ENCODE measurements at regions not wholly inside any gene's neighbourhood (a gene's known extent, or its start where the extent isn't known, plus 50 kb on each side); places are given as distances from the start of the nearest gene placed in this dataset.
A peak's percentile ranks its signal among the peaks of the same experiment; 100 is the strongest.

GRCh38 chr11:112513417-112513816, 252.8 kb upstream of the PLET1 start:
- no peak for DNase-seq (ENCODE audit: low read depth)

DNA sequence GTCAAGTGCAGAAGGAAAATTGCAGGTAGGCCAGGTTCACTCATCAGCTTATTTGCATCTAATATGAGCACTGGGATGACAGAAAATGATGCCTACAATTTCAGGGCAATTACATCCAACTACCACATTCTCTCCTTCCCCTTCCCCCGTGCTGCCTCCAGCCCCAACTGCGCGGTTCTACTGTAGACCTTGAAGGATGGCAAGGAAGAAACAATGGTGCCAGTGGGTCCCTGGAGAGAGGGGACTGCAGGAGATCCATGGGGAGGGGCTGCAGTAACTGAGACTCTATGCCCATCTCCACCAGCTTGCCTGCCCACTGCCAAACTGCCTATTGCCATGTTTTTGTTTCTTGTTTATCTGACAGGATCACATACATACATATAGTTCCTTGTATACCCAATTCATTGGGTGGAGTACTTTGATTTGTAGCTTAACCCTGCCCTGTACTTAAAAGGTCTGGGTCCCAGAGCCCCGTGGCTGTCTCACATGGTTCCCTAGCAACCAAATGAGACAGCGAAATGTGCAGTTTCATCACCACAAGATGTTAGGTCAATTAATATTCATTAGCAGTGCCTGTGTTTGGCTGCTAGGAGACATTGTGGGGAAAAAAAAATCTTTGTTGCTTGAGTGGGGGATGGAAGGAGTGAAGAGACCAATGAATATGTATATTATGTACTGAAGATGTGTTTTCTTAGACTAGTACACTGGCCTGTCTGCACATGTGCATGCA, 253.5 kb upstream of the PLET1 start:
- no peak for DNase-seq (ENCODE audit: low read depth)

GRCh38 chr11:112516261-112516660, 255.6 kb upstream of the PLET1 start:
- DNase-seq (ENCODE audit: low read depth), result no peak

- no peak for DNase-seq (ENCODE audit: low read depth)
Observed at GRCh38 chr11:112516755-112517154, 256.1 kb upstream of the PLET1 start.

DNA sequence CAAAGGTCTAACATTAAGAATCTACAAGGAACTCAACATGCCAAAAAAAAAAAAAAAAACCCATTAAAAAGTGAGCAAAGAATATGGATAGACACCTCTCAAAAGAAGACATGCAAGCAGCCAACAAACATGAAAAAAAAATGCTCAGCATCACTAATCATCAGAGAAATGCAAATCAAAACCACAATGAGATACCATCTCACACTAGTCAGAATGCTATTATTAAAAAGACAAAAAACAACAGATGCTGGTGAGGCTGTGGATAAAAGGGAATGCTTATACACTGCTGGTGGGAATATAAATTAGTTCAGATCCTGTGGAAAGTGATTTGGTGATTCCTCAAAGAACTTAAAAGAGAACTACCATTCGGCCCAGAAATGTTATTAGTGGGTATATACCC, 257.7 kb upstream of the PLET1 start:
- no peak for DNase-seq (ENCODE audit: low read depth)

- DNase-seq (ENCODE audit: low read depth), result no peak
Observed at GRCh38 chr11:112519751-112520150, 259.1 kb upstream of the PLET1 start.

DNA sequence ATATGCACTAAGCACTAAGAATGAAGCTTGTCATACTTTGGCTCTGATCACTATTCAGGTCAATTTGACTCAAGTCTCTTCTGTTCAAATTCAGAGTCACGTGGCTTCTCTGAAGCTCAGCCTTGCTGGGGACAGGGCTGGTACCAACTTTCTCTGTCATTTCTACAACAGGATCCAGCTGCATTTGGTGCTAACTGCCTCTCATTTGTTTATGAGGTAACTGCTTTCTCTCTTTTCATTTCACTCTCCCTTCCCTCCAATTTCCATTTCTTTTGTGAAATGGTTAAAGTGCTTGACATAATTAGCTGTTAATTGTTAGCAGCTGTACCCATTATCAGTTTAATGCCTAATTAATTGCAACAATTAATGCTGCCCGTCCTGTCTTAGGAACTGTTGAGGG, 259.7 kb upstream of the PLET1 start:
- no peak for DNase-seq (ENCODE audit: low read depth)

GRCh38 chr11:112522536-112522935, 261.9 kb upstream of the PLET1 start:
- DNase-seq (ENCODE audit: low read depth), result no peak

- no peak for DNase-seq (ENCODE audit: low read depth)
Observed at GRCh38 chr11:112523031-112523430, 262.4 kb upstream of the PLET1 start.

- DNase-seq (ENCODE audit: low read depth), result no peak
Observed at GRCh38 chr11:112523477-112523876, 262.8 kb upstream of the PLET1 start.

GRCh38 chr11:112523951-112524350, 263.3 kb upstream of the PLET1 start:
- DNase-seq (ENCODE audit: low read depth), result no peak

GRCh38 chr11:112524798-112525197, 264.1 kb upstream of the PLET1 start:
- DNase-seq (ENCODE audit: low read depth), result no peak

GRCh38 chr11:112525270-112525669, 264.6 kb upstream of the PLET1 start:
- no peak for DNase-seq (ENCODE audit: low read depth)

DNA sequence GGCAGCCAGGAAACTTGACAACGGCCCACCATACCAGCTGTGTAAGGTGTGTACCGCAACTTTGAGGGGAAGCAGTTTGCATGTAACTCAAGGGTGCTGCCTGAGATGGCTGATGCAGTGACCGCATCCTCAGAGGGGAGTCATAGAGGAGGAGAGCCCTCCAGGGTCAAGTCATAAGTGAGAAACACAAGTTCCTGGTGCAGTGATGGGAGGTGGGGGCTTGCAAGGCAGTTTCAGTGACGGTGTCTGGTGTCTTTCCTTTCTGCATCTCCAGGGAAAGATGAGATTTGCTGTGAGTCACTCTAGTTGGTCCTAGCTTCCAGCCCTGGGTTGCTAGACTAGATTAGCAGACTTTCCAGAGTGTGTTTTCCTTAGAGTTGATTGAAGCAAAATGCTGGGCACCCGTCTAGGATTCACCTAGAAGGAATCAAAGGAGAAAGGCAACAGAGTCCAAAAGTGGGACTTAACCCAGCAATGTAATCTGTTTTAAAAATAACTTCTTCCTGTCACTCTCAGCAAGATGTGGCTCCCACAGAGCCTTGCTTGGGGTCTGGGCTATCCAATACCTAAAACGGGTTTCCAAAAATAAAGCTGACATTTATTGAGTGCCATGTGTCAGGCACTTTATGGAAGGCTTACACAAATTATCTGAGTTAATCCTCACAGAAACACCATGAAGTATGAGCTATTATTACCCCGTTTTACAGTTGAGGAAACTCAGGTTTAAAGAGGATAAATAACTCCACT, 265.4 kb upstream of the PLET1 start:
- no peak for DNase-seq (ENCODE audit: low read depth)

DNA sequence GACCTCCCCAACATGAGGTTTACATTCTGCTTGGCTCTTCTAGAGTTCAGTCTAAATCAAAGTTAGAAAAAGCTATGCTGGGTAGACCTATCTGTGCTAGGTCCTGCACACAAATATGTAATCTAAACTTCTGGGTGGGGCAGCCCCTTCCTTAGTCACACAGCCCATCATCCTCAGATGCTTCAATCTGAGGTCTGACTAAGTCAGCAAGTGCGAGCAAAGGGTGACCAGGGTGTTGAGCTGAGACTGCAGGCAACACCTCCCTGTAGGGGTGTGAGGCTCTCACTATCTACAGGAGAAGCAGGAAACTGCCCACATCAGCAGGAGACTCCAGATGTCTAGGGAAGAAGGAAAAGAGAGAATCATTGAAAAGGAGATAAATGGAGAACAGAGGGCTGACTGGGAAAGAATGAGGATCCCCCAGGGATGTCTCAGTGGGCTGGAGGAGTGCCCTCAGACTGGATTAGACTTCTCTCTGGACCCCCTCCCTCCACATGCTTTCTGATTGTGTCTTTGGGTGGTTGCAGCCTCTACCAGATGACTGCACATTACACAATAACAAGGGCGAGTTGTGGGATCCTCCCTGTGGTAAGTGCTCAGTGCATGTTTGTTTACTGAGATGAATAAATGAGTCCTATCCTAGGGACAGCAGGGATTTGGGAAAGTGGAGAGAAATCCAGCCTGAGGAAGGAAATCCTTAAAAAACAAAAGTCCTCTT, 266.2 kb upstream of the PLET1 start:
- DNase-seq (ENCODE audit: low read depth), result no peak

GRCh38 chr11:112529071-112529470, 268.4 kb upstream of the PLET1 start:
- no peak for DNase-seq (ENCODE audit: low read depth)

DNA sequence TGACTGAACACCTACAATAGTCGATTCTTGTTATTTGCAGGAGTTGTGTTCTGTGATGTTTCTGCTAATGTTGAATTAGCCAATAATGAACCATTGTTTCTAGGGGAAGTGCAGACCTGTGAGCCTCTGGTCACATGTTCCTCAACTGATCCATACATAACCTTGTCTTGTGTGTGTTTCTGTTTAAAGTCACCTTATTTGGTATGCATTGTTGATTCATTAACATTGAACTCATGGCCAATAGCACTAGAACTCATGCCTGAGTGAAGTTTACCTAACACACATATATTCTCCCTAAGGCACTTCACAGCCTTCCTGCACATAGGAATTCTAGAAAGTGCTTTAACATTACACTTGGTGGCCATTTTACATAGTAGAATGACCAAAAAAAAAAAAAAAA, 271.8 kb upstream of the PLET1 start:
- DNase-seq (ENCODE audit: low read depth), result no peak

GRCh38 chr11:112533682-112534081, 273.0 kb upstream of the PLET1 start:
- no peak for DNase-seq (ENCODE audit: low read depth)

GRCh38 chr11:112534208-112534607, 273.5 kb upstream of the PLET1 start:
- no peak for DNase-seq (ENCODE audit: low read depth)

- DNase-seq (ENCODE audit: low read depth), result no peak
Observed at GRCh38 chr11:112537026-112537425, 276.4 kb upstream of the PLET1 start.

DNA sequence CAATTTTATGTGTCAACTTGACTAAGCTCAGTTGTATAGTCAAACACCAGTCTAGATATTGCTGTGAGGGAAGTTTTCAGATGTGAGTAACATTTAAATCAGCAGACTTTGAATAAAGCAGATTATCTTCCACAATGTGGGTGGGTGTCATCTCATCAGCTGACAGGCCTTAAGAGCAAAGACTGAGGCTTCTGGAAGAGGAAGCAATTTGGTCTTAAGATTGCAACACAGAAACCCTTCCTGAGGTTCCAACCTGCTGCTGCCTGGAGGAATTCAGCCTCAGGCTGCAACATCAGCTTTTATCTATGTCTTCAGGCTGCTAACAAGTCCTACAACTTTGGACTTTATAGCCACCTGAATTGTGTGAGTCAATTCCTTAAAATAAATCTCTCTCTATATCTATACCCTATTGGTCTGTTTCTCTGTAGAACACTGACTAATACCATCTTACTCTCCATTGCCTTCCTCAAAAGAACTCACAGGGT, 277.2 kb upstream of the PLET1 start:
- DNase-seq (ENCODE audit: low read depth), result no peak

DNA sequence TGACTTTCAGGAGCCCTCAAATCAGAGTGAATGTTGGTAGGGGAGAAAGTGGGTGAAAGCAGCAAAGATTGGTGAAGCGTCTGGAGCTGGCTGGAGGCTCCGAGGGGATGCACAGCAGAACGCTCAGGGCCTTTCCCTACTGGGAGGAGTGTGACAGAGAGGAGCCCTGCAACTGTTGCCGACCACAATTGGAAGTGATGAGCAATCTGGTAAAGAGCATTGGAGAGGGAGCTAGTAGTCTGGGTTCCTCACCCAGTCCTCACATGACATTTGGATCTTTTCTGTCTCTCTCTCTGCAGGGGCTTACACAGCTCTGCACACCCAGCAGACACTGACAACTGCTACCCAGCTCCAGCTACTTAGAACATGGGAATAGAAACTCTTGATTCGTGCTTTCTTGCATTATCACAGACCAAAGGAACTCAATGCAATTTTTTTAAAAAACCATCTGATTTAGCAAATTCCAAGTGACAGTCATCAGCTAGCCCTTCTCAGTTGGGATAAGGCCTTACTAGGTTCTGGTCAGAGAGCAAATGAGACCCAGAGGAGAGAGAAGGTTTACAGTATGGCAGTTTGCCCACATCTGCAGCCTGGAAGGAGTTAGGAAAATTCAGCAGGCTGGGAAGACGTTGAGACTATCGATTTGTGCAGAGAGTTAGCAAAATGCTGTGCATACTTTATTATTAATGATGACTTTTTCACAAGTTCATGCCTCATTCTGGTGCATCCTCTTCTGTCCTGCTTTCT, 278.0 kb upstream of the PLET1 start:
- peak; percentile 41 for DNase-seq (ENCODE audit: low read depth)
